ENCODE measurements at regions not wholly inside any gene's neighbourhood (a gene's known extent, or its start where the extent isn't known, plus 50 kb on each side); places are given as distances from the start of the nearest gene placed in this dataset.

GRCh38 chr9:89924611-89925010 is 319.8 kb downstream of the GADD45G start:
- TF ChIP-seq CTCF (IDR thresholded peaks at IDR 0.05) (no peak), POLR2A (IDR thresholded peaks at IDR 0.05) (no peak)

All from testis (tissue), 2 donors.